ENCODE measurements at regions not wholly inside any gene's neighbourhood (a gene's known extent, or its start where the extent isn't known, plus 50 kb on each side); places are given as distances from the start of the nearest gene placed in this dataset.
"Not testable (repeated sequence)": the region's sequence is repeated elsewhere in the genome, so short reads cannot be mapped to it uniquely, and the experiment has no call there.

DNA sequence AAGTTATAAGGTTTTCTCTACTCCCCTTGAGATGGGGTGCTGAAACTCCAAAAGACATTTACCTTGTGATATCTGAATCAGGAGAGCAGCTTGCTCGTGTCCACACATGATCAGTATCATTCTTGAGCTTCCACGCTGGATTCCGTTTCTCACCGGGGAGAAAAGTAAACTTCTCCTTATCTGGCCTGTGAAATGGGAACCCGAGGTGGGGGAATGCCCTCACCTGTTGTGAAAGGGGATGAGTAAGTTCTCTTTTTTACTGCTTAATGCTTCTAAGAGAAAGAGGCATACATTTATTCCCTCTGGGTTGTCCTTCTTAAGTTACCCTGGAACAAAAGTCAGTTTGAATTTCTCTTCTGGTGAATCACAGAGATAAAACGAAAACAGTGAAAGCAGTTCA, 440.5 kb upstream of the ADAMTS9 start:
- Mint-ChIP-seq H3K4me1 (no peaks in the 10 kb centered on the region), H3K36me3 (peaks cover 6% of the 10 kb centered on the region; the same call in 1 of the 2 replicates), H3K27me3 (ENCODE audit: low read depth) (peaks cover 3% of the 10 kb centered on the region), H3K4me3 (no peak overlapping the region), H3K9me3 (peaks cover 7% of the 10 kb centered on the region), H3K27ac (no peak overlapping the region)
- DNase-seq (ENCODE audit: low spot score) (no peak), ATAC-seq (no peak)
- TF ChIP-seq NFYB (CRISPR knock-in tag; conservative IDR thresholded peaks at IDR 0.05; ENCODE audit: low read depth), result no peak
- TF ChIP-seq ZNF423 (CRISPR knock-in tag; IDR thresholded peaks at IDR 0.05), result no peak
- TF ChIP-seq ZNF263 (CRISPR knock-in tag; IDR thresholded peaks at IDR 0.05; ENCODE audit: low read depth), result no peak
- TF ChIP-seq OVOL2 (CRISPR knock-in tag; IDR thresholded peaks at IDR 0.05; ENCODE audit: borderline replicate concordance), result no peak
- TF ChIP-seq ZNF317 (CRISPR knock-in tag; IDR thresholded peaks at IDR 0.05; ENCODE audit: borderline replicate concordance, low read depth), result no peak
- TF ChIP-seq ZNF671 (CRISPR knock-in tag; IDR thresholded peaks at IDR 0.05), result no peak
- TF ChIP-seq, protein P1, sequence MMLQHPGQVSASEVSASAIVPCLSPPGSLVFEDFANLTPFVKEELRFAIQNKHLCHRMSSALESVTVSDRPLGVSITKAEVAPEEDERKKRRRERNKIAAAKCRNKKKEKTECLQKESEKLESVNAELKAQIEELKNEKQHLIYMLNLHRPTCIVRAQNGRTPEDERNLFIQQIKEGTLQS (CRISPR knock-in tag; conservative IDR thresholded peaks at IDR 0.05), result no peak
- no peak for TF ChIP-seq ETV6 (CRISPR knock-in tag; IDR thresholded peaks at IDR 0.05)
- CTCF ChIA-PET, result no interaction called here
- POLR2A ChIA-PET, result no interaction called here

DNA sequence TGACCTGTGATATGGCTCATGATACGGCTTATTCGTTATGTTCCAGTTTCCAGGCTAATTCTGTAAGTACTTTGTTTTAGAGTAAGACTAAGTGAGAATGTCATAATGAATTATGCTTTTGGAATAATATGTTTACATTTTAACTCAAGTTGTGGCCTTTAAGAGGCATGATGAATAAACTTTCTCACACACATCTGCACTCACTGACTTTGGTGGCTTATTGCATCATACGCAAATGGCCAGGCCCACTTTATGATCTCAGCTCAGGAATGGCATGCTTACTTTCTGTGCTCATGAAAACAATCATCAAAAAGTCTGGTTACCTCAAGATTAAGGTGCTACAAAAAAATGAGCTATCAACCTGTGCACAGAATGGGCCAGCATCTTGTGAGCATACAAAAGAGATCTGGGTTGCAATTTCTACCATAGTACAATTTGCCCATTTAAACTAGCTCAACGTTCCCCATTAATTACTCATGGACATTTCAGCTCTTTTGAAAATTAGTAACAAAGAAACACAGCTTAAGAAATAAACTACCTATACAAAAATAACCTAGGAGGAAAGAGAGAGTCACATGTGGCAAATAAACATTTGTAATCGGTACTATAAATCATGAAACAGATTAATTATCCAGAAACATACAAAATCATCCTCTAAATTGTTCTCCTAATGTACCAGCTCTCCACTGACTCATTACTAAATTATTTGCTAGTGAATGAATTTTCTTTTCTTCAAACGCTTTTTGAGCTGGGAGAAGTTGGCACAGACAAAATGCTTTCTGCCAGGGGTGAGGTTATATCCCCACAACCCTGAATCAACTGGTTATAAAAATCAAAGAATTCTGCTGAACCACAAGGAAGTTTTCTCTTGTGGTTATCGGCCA, 439.0 kb upstream of the ADAMTS9 start:
- POLR2A ChIA-PET, result no interaction called here
- TF ChIP-seq, protein P2, sequence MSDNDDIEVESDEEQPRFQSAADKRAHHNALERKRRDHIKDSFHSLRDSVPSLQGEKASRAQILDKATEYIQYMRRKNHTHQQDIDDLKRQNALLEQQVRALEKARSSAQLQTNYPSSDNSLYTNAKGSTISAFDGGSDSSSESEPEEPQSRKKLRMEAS (CRISPR knock-in tag; IDR thresholded peaks at IDR 0.05), result no peak
- TF ChIP-seq TP53 (CRISPR knock-in tag; IDR thresholded peaks at IDR 0.05) (no peak), ETV6 (CRISPR knock-in tag; IDR thresholded peaks at IDR 0.05) (no peak), KAT7 (CRISPR knock-in tag; IDR thresholded peaks at IDR 0.05; ENCODE audit: borderline replicate concordance) (no peak), NFATC4 (CRISPR knock-in tag; IDR thresholded peaks at IDR 0.05) (no peak), RORB (CRISPR knock-in tag; IDR thresholded peaks at IDR 0.05) (no peak), ELF4 (CRISPR knock-in tag; IDR thresholded peaks at IDR 0.05; ENCODE audit: low read depth) (no peak), JAZF1 (CRISPR knock-in tag; IDR thresholded peaks at IDR 0.05) (no peak), OVOL2 (CRISPR knock-in tag; IDR thresholded peaks at IDR 0.05; ENCODE audit: borderline replicate concordance) (no peak), ZNF121 (CRISPR knock-in tag; IDR thresholded peaks at IDR 0.05) (no peak)
- TF ChIP-seq, protein P3, sequence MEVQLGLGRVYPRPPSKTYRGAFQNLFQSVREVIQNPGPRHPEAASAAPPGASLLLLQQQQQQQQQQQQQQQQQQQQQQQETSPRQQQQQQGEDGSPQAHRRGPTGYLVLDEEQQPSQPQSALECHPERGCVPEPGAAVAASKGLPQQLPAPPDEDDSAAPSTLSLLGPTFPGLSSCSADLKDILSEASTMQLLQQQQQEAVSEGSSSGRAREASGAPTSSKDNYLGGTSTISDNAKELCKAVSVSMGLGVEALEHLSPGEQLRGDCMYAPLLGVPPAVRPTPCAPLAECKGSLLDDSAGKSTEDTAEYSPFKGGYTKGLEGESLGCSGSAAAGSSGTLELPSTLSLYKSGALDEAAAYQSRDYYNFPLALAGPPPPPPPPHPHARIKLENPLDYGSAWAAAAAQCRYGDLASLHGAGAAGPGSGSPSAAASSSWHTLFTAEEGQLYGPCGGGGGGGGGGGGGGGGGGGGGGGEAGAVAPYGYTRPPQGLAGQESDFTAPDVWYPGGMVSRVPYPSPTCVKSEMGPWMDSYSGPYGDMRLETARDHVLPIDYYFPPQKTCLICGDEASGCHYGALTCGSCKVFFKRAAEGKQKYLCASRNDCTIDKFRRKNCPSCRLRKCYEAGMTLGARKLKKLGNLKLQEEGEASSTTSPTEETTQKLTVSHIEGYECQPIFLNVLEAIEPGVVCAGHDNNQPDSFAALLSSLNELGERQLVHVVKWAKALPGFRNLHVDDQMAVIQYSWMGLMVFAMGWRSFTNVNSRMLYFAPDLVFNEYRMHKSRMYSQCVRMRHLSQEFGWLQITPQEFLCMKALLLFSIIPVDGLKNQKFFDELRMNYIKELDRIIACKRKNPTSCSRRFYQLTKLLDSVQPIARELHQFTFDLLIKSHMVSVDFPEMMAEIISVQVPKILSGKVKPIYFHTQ (CRISPR knock-in tag; IDR thresholded peaks at IDR 0.05), result no peak
- CTCF ChIA-PET, result no interaction called here

DNA sequence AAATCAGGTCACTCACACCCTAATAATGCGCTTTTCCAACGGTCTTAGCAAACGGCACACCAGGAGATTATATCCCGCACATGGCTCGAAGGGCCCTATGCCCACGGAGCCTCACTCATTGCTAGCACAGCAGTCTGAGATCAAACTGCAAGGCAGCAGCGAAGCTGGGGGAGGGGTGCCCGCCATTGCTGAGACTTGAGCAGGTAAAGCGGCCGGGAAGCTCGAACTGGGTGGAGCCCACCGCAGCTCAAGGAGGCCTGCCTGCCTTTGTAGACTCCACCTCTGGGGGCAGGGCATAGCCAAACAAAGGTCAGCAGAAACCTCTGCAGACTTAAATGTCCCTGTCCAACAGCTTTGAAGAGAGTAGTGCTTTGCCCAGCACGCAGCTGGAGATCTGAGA, 432.4 kb upstream of the ADAMTS9 start:
- H3K4me1 Mint-ChIP-seq; CTCF ChIA-PET; DNase-seq (ENCODE audit: low spot score); H3K27ac Mint-ChIP-seq; ATAC-seq; H3K4me3 Mint-ChIP-seq; POLR2A ChIA-PET: not testable (repeated sequence)
- H3K27me3 Mint-ChIP-seq (ENCODE audit: low read depth), result peaks cover 41% of the 10 kb centered on the region
- peaks cover 46% of the 10 kb centered on the region for H3K9me3 Mint-ChIP-seq
- peaks cover 34% of the 10 kb centered on the region for H3K36me3 Mint-ChIP-seq

More for the DNA sequence above, 439.0 kb upstream of the ADAMTS9 start:
- H3K36me3 Mint-ChIP-seq, result peaks cover 6% of the 10 kb centered on the region; the same call in 1 of the 2 replicates
- ATAC-seq (no peak), DNase-seq (ENCODE audit: low spot score) (no peak)
- no peaks in the 10 kb centered on the region for H3K4me1 Mint-ChIP-seq
- H3K4me3 Mint-ChIP-seq, result no peak overlapping the region
- no peak overlapping the region for H3K27ac Mint-ChIP-seq
- H3K9me3 Mint-ChIP-seq, result peaks cover 11% of the 10 kb centered on the region
- peaks cover 16% of the 10 kb centered on the region for H3K27me3 Mint-ChIP-seq (ENCODE audit: low read depth)

All from WTC11 (cell line).